Neural crest cell (in vitro differentiated cells): ENCODE measurements at regions not wholly inside any gene's neighbourhood (a gene's known extent, or its start where the extent isn't known, plus 50 kb on each side); places are given as distances from the start of the nearest gene placed in this dataset.

Source experiments
- DNase-seq: peaks from one replicate; pipeline ENCODE4 v3.0.0; 2021; ENCODE audit warnings: low read depth, mixed read lengths, low spot score
- H3K27ac Mint-ChIP-seq: one replicate; pipeline ENCODE4 v1.8.0; 2021; ENCODE audit warnings: mild to moderate bottlenecking, mixed read lengths; ENCODE audit not compliant: unreplicated experiment
- H3K27me3 Mint-ChIP-seq: 2 replicates; pipeline ENCODE4 v1.8.0; 2021; ENCODE audit warnings: low read depth, mild to moderate bottlenecking, mixed read lengths
- H3K36me3 Mint-ChIP-seq: 2 replicates; pipeline ENCODE4 v1.8.0; 2021; ENCODE audit warnings: low read depth, mild to moderate bottlenecking, mixed read lengths
- H3K4me1 Mint-ChIP-seq: 2 replicates; pipeline ENCODE4 v1.8.0; 2021; ENCODE audit warnings: mixed read lengths
- H3K4me3 Mint-ChIP-seq: one replicate; pipeline ENCODE4 v1.8.0; 2021; ENCODE audit warnings: mild to moderate bottlenecking, mixed read lengths
- H3K9me3 Mint-ChIP-seq: 2 replicates; pipeline ENCODE4 v1.8.0; 2021; ENCODE audit warnings: mixed read lengths
- TF ChIP-seq, protein P1 (sequence below): fragments of 200-600 bp; sonication (generic); conservative IDR thresholded peaks from 2 replicates; pipeline ENCODE4 v1.5.0; 2021; ENCODE audit warnings: antibody characterized with exemption, mild to moderate bottlenecking

- Mint-ChIP-seq H3K4me1 (no peaks in the 10 kb centered on the region), H3K27ac (no peak overlapping the region), H3K27me3 (no peaks in the 10 kb centered on the region), H3K4me3 (no peak overlapping the region), H3K36me3 (no peaks in the 10 kb centered on the region), H3K9me3 (peaks cover 2% of the 10 kb centered on the region)
- DNase-seq: no peak
- TF ChIP-seq, protein P1, sequence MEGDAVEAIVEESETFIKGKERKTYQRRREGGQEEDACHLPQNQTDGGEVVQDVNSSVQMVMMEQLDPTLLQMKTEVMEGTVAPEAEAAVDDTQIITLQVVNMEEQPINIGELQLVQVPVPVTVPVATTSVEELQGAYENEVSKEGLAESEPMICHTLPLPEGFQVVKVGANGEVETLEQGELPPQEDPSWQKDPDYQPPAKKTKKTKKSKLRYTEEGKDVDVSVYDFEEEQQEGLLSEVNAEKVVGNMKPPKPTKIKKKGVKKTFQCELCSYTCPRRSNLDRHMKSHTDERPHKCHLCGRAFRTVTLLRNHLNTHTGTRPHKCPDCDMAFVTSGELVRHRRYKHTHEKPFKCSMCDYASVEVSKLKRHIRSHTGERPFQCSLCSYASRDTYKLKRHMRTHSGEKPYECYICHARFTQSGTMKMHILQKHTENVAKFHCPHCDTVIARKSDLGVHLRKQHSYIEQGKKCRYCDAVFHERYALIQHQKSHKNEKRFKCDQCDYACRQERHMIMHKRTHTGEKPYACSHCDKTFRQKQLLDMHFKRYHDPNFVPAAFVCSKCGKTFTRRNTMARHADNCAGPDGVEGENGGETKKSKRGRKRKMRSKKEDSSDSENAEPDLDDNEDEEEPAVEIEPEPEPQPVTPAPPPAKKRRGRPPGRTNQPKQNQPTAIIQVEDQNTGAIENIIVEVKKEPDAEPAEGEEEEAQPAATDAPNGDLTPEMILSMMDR: no peak
Measured at GRCh38 chr3:55364421-55364820, 122.7 kb downstream of the WNT5A start.

DNA sequence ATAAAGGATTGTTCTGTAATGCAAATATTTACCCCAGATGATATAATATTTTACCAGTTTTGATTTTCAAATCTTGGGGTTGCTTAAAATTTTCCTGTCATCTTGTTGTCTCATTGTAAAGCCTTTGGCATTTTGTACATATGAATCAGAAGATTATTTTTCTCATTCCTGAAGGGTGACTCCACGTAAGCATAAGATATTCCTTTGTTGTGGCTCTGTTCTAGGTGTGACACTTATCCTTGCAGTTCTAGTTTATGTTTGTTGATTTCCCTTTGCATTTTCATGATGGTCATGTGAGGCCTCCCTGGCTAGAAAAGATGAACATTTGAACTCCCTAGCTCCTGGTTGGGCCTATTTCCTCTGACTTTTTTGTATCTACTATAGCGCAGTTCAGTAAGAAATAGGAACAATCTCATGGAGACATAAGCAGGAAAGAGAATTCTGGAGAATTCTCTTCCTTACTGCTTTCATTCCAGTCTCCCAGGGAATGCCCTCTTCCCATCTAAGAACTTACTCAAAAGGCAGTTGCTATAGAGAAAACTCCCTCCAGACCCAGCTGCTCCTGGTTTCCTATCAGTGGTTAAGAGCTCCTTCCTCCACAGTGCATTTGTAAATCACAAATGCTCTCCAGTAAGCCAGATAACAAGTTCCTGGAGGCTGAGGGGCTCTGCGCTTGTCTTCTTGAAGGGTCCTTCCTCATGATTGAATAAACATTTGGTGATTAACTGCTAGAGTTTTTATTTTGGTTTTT is 124.7 kb downstream of the WNT5A start:
- Mint-ChIP-seq H3K4me1 (no peaks in the 10 kb centered on the region), H3K9me3 (peaks cover 6% of the 10 kb centered on the region), H3K27ac (no peak overlapping the region), H3K36me3 (no peaks in the 10 kb centered on the region), H3K27me3 (no peaks in the 10 kb centered on the region), H3K4me3 (no peak overlapping the region)
- TF ChIP-seq, protein P1: no peak
- no peak for DNase-seq

GRCh38 chr3:55357796-55358195 is 129.3 kb downstream of the WNT5A start:
- H3K4me3 Mint-ChIP-seq: no peak overlapping the region
- H3K9me3 Mint-ChIP-seq: peaks cover 14% of the 10 kb centered on the region
- TF ChIP-seq, protein P1: no peak
- no peak overlapping the region for H3K27ac Mint-ChIP-seq
- no peaks in the 10 kb centered on the region for H3K36me3 Mint-ChIP-seq
- H3K27me3 Mint-ChIP-seq: no peaks in the 10 kb centered on the region
- DNase-seq: no peak
- H3K4me1 Mint-ChIP-seq: no peaks in the 10 kb centered on the region

GRCh38 chr3:55352668-55353067 is 134.4 kb downstream of the WNT5A start:
- peaks cover 5% of the 10 kb centered on the region for H3K4me1 Mint-ChIP-seq

GRCh38 chr3:55349851-55350250 is 137.3 kb downstream of the WNT5A start:
- Mint-ChIP-seq H3K9me3 (peaks cover 9% of the 10 kb centered on the region), H3K4me3 (no peak overlapping the region), H3K4me1 (peaks cover 5% of the 10 kb centered on the region), H3K27ac (no peak overlapping the region), H3K27me3 (no peaks in the 10 kb centered on the region), H3K36me3 (no peaks in the 10 kb centered on the region)
- TF ChIP-seq, protein P1: no peak
- DNase-seq: no peak

More at GRCh38 chr3:55352668-55353067, 134.4 kb downstream of the WNT5A start:
- TF ChIP-seq, protein P1: no peak
- Mint-ChIP-seq H3K27ac (no peak overlapping the region), H3K4me3 (no peak overlapping the region), H3K36me3 (no peaks in the 10 kb centered on the region), H3K27me3 (no peaks in the 10 kb centered on the region), H3K9me3 (peaks cover 13% of the 10 kb centered on the region)
- DNase-seq: no peak
